Non-pigmented ciliary epithelial cell (primary cell): ENCODE measurements at regions not wholly inside any gene's neighbourhood (a gene's known extent, or its start where the extent isn't known, plus 50 kb on each side); places are given as distances from the start of the nearest gene placed in this dataset.
A peak's percentile ranks its signal among the peaks of the same experiment; 100 is the strongest.

Source experiments
- DNase-seq: peaks from one replicate; pipeline ENCODE4 v3.0.0-alpha.2; 2010; ENCODE audit warnings: low read depth

GRCh38 chr1:5750186-5751162 is 241.8 kb downstream of the NPHP4 start:
- no peak for DNase-seq

GRCh38 chr1:5748286-5749225 is 243.7 kb downstream of the NPHP4 start:
- no peak for DNase-seq

- DNase-seq = no peak
Observed at GRCh38 chr1:5747426-5748285, 244.6 kb downstream of the NPHP4 start.

- DNase-seq = no peak
Observed at GRCh38 chr1:5746611-5747425, 245.4 kb downstream of the NPHP4 start.

GRCh38 chr1:5745800-5746610 is 246.2 kb downstream of the NPHP4 start:
- peak; percentile 9 for DNase-seq

- no peak for DNase-seq
Observed at GRCh38 chr1:5744911-5745799, 247.1 kb downstream of the NPHP4 start.

GRCh38 chr1:5744341-5744740 is 247.9 kb downstream of the NPHP4 start:
- DNase-seq = no peak

GRCh38 chr1:5743435-5744095 is 248.7 kb downstream of the NPHP4 start:
- DNase-seq = no peak

GRCh38 chr1:5742801-5743200 is 249.4 kb downstream of the NPHP4 start:
- DNase-seq = no peak

- DNase-seq = no peak
Observed at GRCh38 chr1:5742032-5742431, 250.2 kb downstream of the NPHP4 start.

GRCh38 chr1:5740865-5741860 is 251.1 kb downstream of the NPHP4 start:
- DNase-seq = no peak

GRCh38 chr1:5740450-5740849 is 251.8 kb downstream of the NPHP4 start:
- no peak for DNase-seq

GRCh38 chr1:5739561-5740078 is 252.6 kb downstream of the NPHP4 start:
- no peak for DNase-seq

- no peak for DNase-seq
Observed at GRCh38 chr1:5738911-5739462, 253.2 kb downstream of the NPHP4 start.

GRCh38 chr1:5737081-5737480 is 255.1 kb downstream of the NPHP4 start:
- no peak for DNase-seq

- DNase-seq = no peak
Observed at GRCh38 chr1:5734996-5735395, 257.2 kb downstream of the NPHP4 start.

- no peak for DNase-seq
Observed at GRCh38 chr1:5734414-5734813, 257.8 kb downstream of the NPHP4 start.
